ENCODE measurements at regions not wholly inside any gene's neighbourhood (a gene's known extent, or its start where the extent isn't known, plus 50 kb on each side); places are given as distances from the start of the nearest gene placed in this dataset.

DNA sequence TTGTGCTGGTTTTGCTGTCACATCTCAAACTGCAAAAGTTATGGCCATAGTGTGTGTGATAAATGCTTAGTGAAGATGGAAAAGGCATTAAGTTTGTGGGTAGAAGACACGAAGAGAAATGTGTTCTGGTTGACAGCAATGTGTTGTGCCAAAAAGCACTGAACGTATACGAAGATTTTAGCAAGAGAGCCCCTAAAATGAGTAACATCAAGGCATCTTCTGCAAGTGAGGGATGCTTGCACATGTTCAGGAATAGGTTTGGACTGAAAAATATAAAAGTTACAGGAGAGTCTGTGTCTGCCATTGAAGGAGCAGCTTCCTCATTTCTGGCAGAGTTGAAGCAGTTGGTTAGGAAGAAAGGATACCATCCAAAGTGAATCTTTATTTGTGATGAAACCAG is 167.1 kb downstream of the ADAMTS15 start:
- TF ChIP-seq, protein P1, sequence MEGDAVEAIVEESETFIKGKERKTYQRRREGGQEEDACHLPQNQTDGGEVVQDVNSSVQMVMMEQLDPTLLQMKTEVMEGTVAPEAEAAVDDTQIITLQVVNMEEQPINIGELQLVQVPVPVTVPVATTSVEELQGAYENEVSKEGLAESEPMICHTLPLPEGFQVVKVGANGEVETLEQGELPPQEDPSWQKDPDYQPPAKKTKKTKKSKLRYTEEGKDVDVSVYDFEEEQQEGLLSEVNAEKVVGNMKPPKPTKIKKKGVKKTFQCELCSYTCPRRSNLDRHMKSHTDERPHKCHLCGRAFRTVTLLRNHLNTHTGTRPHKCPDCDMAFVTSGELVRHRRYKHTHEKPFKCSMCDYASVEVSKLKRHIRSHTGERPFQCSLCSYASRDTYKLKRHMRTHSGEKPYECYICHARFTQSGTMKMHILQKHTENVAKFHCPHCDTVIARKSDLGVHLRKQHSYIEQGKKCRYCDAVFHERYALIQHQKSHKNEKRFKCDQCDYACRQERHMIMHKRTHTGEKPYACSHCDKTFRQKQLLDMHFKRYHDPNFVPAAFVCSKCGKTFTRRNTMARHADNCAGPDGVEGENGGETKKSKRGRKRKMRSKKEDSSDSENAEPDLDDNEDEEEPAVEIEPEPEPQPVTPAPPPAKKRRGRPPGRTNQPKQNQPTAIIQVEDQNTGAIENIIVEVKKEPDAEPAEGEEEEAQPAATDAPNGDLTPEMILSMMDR (IDR thresholded peaks at IDR 0.05) = no peak
- no peak for TF ChIP-seq EZH2 (IDR thresholded peaks at IDR 0.05; ENCODE audit: borderline replicate concordance, insufficient read depth, low read depth, low read length, poor library complexity, severe bottlenecking)

All from B cell (primary cell).